GM12878 (cell line): ENCODE measurements at regions not wholly inside any gene's neighbourhood (a gene's known extent, or its start where the extent isn't known, plus 50 kb on each side); places are given as distances from the start of the nearest gene placed in this dataset.

Experiments
- ATAC-seq: fragments of 200-7000 bp; cut with Tn5 transposase; 3 replicates; pipeline ENCODE4 v1.9.1; 2020; ENCODE audit warnings: mild to moderate bottlenecking, moderate library complexity
- BruUV-seq: library from RNA; stranded (reverse); fragments of 400-500 nt; replicated peaks from 2 replicates; lab custom pipeline; 2021; lab: Mats Ljungman, UMichigan
- CTCF ChIA-PET: fragments of 300-600 bp; sonication (Branson Sonifier 250); formaldehyde crosslinking; extraction: SDS; loops from one replicate; lab custom pipeline; 2021; ENCODE audit warnings: inconsistent platforms; lab: Yijun Ruan, JAX
- POLR2A ChIA-PET: fragments of 350-600 bp; formaldehyde crosslinking; extraction: SDS; loops from one replicate; lab custom pipeline; 2021; ENCODE audit warnings: inconsistent platforms; lab: Charles Lee
- RAD21 ChIA-PET: fragments of 300-600 bp; sonication (Branson Sonifier 250); formaldehyde crosslinking; loops from one replicate; lab custom pipeline; 2023; ENCODE audit warnings: antibody characterized with exemption; ENCODE audit not compliant: unreplicated experiment; lab: Charles Lee
- SMC1A ChIA-PET: fragments of 300-600 bp; sonication (Branson Sonifier 250); formaldehyde crosslinking; loops from one replicate; lab custom pipeline; 2023; ENCODE audit not compliant: unreplicated experiment, uncharacterized antibody; lab: Charles Lee
- DNase-seq: peaks from one replicate; pipeline ENCODE4 v3.0.0-alpha.2; 2011; ENCODE audit warnings: low read depth, low spot score
- FAIRE-seq: peaks from 3 replicates; lab custom pipeline; 2011; peaks lifted over from hg19 to GRCh38; lab: Jason Lieb, UNC
- H2AFZ ChIP-seq: 2 replicates; pipeline ENCODE4 v1.6.0; 2011; ENCODE audit warnings: low read depth, low read length, control low read depth; ENCODE audit not compliant: control insufficient read depth
- H3K27ac ChIP-seq: 2 replicates; pipeline ENCODE4 v1.5.1; 2011; ENCODE audit warnings: control low read depth; ENCODE audit not compliant: control insufficient read depth, insufficient read depth
- H3K27me3 ChIP-seq, 2 experiments: replicated peaks in 1 of 2; 2 replicates each; pipeline versions ENCODE4 v1.6.0 to v1.6.1; 2011; ENCODE audit warnings: low read length in 1 of 2; ENCODE audit not compliant: control insufficient read depth in 2 of 2, insufficient read depth in 2 of 2
- H3K36me3 ChIP-seq, 2 experiments: 2 replicates each; pipeline ENCODE4 v1.5.1; 2011; ENCODE audit warnings: low read length in 1 of 2; ENCODE audit not compliant: control insufficient read depth in 2 of 2, insufficient read depth in 2 of 2
- H3K4me1 ChIP-seq: 2 replicates; pipeline ENCODE4 v1.6.1; 2011; ENCODE audit warnings: mild to moderate bottlenecking, low read length, moderate library complexity, mixed read lengths; ENCODE audit not compliant: control insufficient read depth, insufficient read depth
- H3K4me2 ChIP-seq: 2 replicates; pipeline ENCODE4 v1.6.0; 2011; ENCODE audit warnings: control low read depth; ENCODE audit not compliant: control insufficient read depth, insufficient read depth
- H3K4me3 ChIP-seq: fragments of 200-600 bp; sonication (generic); 2 replicates; pipeline ENCODE4 v1.5.1; 2016
- H3K79me2 ChIP-seq: 2 replicates; pipeline ENCODE4 v1.6.0; 2011; ENCODE audit warnings: low read length; ENCODE audit not compliant: control insufficient read depth, insufficient read depth
- H3K9ac ChIP-seq: 2 replicates; pipeline ENCODE4 v1.8.0; 2011; ENCODE audit warnings: low read length, control low read depth, mixed read lengths; ENCODE audit not compliant: control insufficient read depth, insufficient read depth
- H3K9me3 ChIP-seq: replicated peaks from 3 replicates; pipeline ENCODE4 v1.5.1; 2011; ENCODE audit warnings: mild to moderate bottlenecking, low read length; ENCODE audit not compliant: control insufficient read depth, insufficient read depth
- H4K20me1 ChIP-seq: 2 replicates; pipeline ENCODE4 v1.6.0; 2011; ENCODE audit not compliant: control insufficient read depth, insufficient read depth
- CBFB ChIP-seq: IDR thresholded peaks from 2 replicates; pipeline ENCODE4 v1.6.1; 2016; ENCODE audit warnings: antibody characterized with exemption, low read depth
- CEBPZ ChIP-seq: fragments of 150-350 bp; IDR thresholded peaks from 2 replicates; pipeline ENCODE4 v1.6.1; 2016; ENCODE audit warnings: low read depth, low read length
- CREM ChIP-seq: IDR thresholded peaks from 2 replicates; pipeline ENCODE4 v1.6.1; 2014; ENCODE audit warnings: antibody characterized with exemption, low read depth
- EGR1 ChIP-seq, 2 experiments: IDR thresholded peaks; 1 replicate in 1 of 2; 2 replicates in 1 of 2; pipeline ENCODE4 v1.6.1; 2011 to 2012; ENCODE audit warnings: low read depth in 2 of 2, low read length in 2 of 2, borderline replicate concordance in 1 of 2, mild to moderate bottlenecking in 1 of 2, moderate library complexity in 1 of 2
- HDAC6 ChIP-seq: fragments of 200-600 bp; sonication (generic); IDR thresholded peaks from one replicate; pipeline ENCODE4 v1.8.0; 2017; ENCODE audit warnings: antibody characterized with exemption; ENCODE audit not compliant: unreplicated experiment
- IRF4 ChIP-seq: IDR thresholded peaks from 2 replicates; pipeline ENCODE4 v1.6.1; 2011; ENCODE audit warnings: low read depth, low read length
- MTA3 ChIP-seq: IDR thresholded peaks from 2 replicates; pipeline ENCODE4 v1.6.1; 2012; ENCODE audit warnings: low read length, inconsistent platforms, borderline replicate concordance
- MYC ChIP-seq: IDR thresholded peaks from 2 replicates; pipeline ENCODE4 v1.6.1; 2011; ENCODE audit warnings: mild to moderate bottlenecking, low read length, moderate library complexity, inconsistent platforms; ENCODE audit not compliant: insufficient read depth, insufficient replicate concordance, insufficient read length, severe bottlenecking
- NFYB ChIP-seq: IDR thresholded peaks from 2 replicates; pipeline ENCODE4 v1.6.1; 2011; ENCODE audit warnings: low read depth, mild to moderate bottlenecking, low read length, improper control_type of control experiment, moderate library complexity; ENCODE audit not compliant: insufficient read depth
- NRF1 ChIP-seq: conservative IDR thresholded peaks from 2 replicates; pipeline ENCODE4 v1.6.1; 2011; ENCODE audit warnings: mild to moderate bottlenecking, low read depth, low read length, improper control_type of control experiment
- POLR2AphosphoS2 ChIP-seq: IDR thresholded peaks from 2 replicates; pipeline ENCODE4 v1.6.1; 2011; ENCODE audit warnings: low read depth, mild to moderate bottlenecking, low read length, improper control_type of control experiment, moderate library complexity
- SMC3 ChIP-seq: IDR thresholded peaks from 2 replicates; pipeline ENCODE4 v1.6.1; 2011; ENCODE audit warnings: low read length, improper control_type of control experiment, borderline replicate concordance
- SREBF1 ChIP-seq: IDR thresholded peaks from 2 replicates; pipeline ENCODE4 v1.6.1; 2012; ENCODE audit warnings: mild to moderate bottlenecking, low read length
- SREBF2 ChIP-seq: IDR thresholded peaks from 2 replicates; pipeline ENCODE4 v1.6.1; 2012; ENCODE audit warnings: mild to moderate bottlenecking, low read length
- SUZ12 ChIP-seq: fragments of 200-600 bp; sonication (generic); IDR thresholded peaks from one replicate; pipeline ENCODE4 v1.6.1; 2018; ENCODE audit warnings: antibody characterized with exemption, mild to moderate bottlenecking; ENCODE audit not compliant: unreplicated experiment
- ZNF687 ChIP-seq: fragments of 450-650 bp; IDR thresholded peaks from 2 replicates; pipeline ENCODE4 v1.6.1; 2017; ENCODE audit warnings: mild to moderate bottlenecking, moderate library complexity
- WGBS: methylation state at CpG from one replicate; pipeline ENCODE4 v1.1.6; 2016; ENCODE audit warnings: low lambda C conversion rate; ENCODE audit not compliant: insufficient replicate concordance, insufficient coverage; ENCODE audit errors: missing lambda C conversion rate; 5-methylcytosine and 5-hydroxymethylcytosine counted together
- in situ Hi-C: fragments of 300-500 bp; cut with MboI; formaldehyde crosslinking; loops from 9 replicates; pipeline ENCODE4 v1.14.3; 2018; ENCODE audit warnings: mixed read lengths
- intact Hi-C: fragments of 100-400 bp; cut with micrococcal nuclease; formaldehyde crosslinking; loops from one replicate; pipeline ENCODE4 v1.14.2; 2022; ENCODE audit not compliant: unreplicated experiment
- TF ChIP-seq, protein P1 (sequence below): IDR thresholded peaks from 2 replicates; pipeline ENCODE4 v1.6.1; 2011; ENCODE audit warnings: borderline replicate concordance, low read depth, mild to moderate bottlenecking, moderate library complexity, mixed read lengths, low read length; ENCODE audit not compliant: insufficient read depth; ENCODE audit errors: extremely low read length

DNA sequence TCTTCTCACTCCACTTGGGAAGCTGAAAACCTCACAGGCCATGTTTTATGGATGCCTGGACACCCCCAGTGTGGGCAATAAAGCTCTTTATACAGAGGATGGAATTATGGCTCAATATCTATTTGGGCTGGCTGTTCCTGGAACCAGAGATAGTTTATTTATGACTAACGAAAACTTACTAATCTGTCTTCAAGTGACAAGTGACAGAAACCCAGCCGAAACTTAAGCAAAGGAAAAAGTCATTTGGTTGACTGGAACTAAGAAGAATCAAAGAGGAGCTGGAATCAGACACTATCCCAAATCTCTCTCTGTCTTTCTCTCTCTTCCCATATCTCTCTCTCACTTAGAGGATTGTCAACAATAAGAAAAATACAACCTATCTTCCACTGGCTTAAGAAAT lies 78.3 kb upstream of the CDK6 start (continued):
- TF ChIP-seq SMC3 (no peak), CBFB (no peak), CREM (no peak), CEBPZ (no peak), EGR1 (IDR thresholded peaks at IDR 0.05; ENCODE audit: borderline replicate concordance in 1 of 2, low read depth in 2 of 2, low read length in 2 of 2) (no peak), NRF1 (no peak)

DNA sequence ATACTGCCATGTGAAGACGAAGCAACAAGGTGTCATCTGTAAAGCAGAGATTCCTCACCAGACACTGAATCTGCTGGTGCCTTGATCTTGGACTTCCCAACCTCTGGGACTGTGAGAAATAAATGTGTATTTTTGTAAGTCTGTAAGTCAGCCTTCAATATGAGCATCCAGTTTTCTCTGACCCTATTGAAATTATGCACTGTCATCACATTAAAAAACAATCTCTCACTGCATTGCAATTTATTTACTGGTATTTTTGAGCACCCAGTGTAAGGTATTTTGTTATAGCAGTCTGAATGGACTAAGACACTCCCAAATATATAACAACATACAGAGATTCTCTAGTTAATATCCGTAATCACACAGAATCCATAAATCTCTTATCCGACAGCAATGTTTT lies 77.5 kb upstream of the CDK6 start:
- CTCF ChIA-PET = no interaction called here
- POLR2A ChIA-PET = no interaction called here
- Histone ChIP-seq H3K9me3 (no peaks in the 10 kb centered on the region), H2AFZ (no peak overlapping the region), H3K9ac (no peak overlapping the region), H3K4me2 (no peak overlapping the region), H4K20me1 (no peaks in the 10 kb centered on the region), H3K36me3 (no peaks in the 10 kb centered on the region), H3K79me2 (no peaks in the 10 kb centered on the region), H3K4me3 (no peak overlapping the region), H3K27ac (no peak overlapping the region), H3K27me3 (no peaks in the 10 kb centered on the region), H3K4me1 (no peaks in the 10 kb centered on the region)
- no peak for ATAC-seq
- 76% methylated on average over 3 of the region's 3 CpGs for WGBS
- RAD21 ChIA-PET = no interaction called here
- no TSS peak for BruUV-seq
- no peak for DNase-seq
- FAIRE-seq = no peak
- SMC1A ChIA-PET = no interaction called here
- intact Hi-C loops = no loop called here
- in situ Hi-C loops = no loop called here
- no peak for TF ChIP-seq ZNF687
- TF ChIP-seq, protein P1, sequence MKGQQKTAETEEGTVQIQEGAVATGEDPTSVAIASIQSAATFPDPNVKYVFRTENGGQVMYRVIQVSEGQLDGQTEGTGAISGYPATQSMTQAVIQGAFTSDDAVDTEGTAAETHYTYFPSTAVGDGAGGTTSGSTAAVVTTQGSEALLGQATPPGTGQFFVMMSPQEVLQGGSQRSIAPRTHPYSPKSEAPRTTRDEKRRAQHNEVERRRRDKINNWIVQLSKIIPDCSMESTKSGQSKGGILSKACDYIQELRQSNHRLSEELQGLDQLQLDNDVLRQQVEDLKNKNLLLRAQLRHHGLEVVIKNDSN = no peak
- no peak for TF ChIP-seq SUZ12
- no peak for TF ChIP-seq IRF4
- TF ChIP-seq HDAC6 = no peak
- no peak for TF ChIP-seq MTA3
- no peak for TF ChIP-seq MYC
- TF ChIP-seq SREBF2 = no peak
- no peak for TF ChIP-seq POLR2AphosphoS2
- TF ChIP-seq SREBF1 = no peak
- TF ChIP-seq NFYB = no peak
